GM18907 (cell line): ENCODE measurements at regions not wholly inside any gene's neighbourhood (a gene's known extent, or its start where the extent isn't known, plus 50 kb on each side); places are given as distances from the start of the nearest gene placed in this dataset.

Source experiments
- ATAC-seq: cut with Tn5 transposase; IDR thresholded peaks from one replicate; pipeline ENCODE4 v1.9.1; 2021; ENCODE audit warnings: mild to moderate bottlenecking, moderate library complexity; ENCODE audit not compliant: unreplicated experiment

- ATAC-seq: no peak
Observed at GRCh38 chr10:31647861-31648260, 280.8 kb downstream of the ARHGAP12 start.

- no peak for ATAC-seq
Observed at GRCh38 chr10:31646519-31646918, 282.1 kb downstream of the ARHGAP12 start.

DNA sequence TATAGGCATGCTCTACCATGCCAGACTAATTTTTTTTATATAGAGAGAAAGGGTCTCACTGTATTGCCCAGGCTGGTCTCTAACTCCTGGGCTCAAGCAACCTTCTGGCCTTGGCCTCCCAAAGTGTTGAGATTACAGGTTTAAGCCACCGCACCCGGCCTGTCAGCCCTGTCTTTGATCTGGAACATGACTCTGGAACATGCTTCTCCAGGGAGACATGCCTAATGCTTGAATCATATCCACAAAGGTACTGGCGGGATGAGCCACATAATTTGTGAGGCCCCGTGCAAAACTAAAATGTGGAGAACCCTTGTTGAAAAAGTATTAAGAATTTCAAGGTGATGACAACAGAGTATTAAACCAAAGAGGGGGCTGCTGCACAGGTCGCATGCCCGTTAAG lies 282.8 kb downstream of the ARHGAP12 start:
- no peak for ATAC-seq

DNA sequence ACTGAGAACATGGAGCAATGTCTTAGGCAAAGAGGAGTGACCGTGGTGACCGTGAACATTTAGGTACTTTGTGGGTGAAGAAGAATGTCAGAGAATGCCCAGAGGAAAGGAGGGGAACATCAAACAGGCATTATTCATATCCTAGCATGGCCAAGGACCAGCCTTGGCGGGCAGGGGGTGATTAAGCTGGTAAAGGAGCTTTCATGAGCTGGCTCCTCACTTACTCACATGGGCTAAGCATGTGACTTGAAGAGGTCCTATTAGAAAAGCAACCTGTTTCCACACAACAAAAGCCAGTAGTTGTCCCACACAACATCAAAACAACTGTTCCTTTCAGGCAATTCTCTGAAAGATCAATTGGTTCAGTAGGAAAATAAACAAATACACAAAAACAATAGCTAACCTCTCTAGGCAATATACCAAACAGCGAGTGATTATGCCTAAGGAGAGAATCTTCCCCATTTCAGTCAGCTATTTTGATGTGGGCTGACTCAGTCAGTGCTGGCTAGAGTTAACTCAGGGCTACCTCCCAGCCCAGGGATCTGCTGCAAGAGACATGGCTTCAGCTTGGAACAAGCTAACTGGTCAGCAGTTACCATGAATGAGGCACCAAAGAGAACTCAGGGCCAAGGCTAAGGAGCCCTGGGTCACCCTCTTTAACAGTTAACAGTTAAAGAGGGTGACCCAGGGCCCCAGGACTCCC lies 283.5 kb downstream of the ARHGAP12 start:
- no peak for ATAC-seq

DNA sequence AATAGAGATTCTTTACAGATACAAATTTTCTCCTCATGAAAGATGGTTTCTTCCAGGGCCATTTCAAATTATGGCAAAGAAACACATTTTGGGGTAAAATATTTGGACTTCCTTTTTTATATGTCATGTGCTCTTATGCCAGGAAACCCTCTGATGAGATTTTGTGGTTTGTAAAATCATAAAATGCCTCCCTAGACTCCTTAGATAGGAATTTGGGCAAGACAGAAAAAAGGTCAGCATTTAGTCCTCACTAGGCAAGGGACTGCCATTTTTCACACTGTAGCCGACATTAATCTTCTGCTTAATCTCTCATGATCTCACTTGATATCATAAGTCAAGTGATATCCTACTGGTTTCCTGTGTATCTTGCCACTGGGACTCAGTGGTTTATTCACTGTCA lies 286.4 kb downstream of the ARHGAP12 start:
- ATAC-seq: no peak

DNA sequence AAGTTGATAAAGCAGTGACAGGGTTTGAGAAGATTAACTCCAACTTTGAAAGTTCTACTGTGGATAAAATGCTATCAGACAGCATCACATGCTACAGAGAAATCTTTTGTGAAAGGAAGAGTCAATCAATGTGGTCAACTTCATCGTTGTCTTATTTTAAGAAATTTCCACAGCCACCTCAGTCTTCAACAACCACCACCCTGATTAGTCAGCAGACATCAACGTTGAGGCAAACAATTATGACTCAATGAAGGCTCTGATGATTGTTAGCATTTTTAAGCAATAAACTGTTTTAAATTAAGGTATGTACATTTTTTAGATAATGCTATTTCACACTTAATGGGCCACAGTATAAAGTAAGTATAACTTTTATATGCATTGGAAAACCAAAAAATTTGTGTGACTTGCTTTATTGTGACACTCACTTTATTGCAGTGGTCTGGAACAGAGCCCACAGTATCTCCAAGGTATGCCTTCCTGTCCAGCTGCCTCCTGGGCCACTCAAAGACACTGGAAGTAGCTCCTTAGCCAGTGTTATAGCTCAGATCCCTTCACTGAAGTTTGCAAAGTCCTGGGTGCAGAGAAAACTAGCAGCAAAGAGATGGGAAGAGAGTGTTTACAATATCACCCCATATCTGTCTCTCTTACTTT lies 293.1 kb downstream of the ARHGAP12 start:
- ATAC-seq: no peak

DNA sequence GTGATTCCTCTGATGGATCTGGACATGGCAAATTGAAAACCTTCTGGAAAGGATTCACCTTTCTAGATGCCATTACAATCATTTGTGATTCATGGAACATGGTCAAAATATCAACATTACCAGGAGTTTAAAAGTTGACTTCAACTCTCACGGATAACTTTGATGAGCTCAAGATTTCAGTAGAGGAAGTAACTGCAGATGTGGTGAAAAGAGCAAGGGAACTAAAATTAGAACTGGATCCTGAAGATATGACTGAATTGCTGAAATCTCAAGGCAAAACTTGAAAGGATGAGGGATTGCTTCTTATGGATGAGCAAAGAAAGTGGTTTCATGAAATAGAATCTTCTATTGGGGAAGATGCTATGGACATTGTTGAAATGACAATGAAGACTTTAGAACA lies 293.6 kb downstream of the ARHGAP12 start:
- ATAC-seq: no peak

DNA sequence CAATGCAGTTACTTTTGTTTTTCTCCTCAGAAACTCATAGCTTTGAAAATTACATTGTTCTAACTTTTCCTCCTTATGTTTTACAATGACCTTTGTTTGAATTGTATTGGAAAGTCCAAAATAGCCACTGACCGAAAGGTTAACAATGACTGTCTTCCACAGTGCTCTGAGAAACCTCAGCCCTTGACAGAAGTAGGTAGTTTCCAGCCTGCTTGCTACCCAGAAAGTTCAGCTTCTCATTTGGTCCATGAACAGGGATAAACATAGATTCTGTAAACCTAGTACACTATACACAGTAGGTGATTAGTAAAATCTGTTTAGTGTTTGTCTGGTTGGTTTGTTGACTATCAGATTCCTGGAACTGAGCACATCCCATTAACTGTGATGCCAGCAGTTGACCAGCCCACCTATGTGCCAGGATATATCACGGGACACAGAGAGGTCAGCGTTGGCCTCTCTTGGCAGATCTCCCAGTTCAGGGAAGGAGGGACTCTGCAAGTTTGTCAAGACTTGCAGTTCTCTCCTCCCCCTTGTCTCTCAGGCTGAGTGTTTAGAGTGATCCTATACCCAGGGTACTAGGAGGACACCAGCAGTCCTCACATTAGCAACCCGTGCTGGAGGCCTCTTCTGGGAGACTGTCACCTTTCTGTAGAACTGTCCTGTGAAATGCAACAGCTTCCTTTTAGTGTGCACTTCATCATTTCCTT lies 297.6 kb downstream of the ARHGAP12 start:
- ATAC-seq: no peak

DNA sequence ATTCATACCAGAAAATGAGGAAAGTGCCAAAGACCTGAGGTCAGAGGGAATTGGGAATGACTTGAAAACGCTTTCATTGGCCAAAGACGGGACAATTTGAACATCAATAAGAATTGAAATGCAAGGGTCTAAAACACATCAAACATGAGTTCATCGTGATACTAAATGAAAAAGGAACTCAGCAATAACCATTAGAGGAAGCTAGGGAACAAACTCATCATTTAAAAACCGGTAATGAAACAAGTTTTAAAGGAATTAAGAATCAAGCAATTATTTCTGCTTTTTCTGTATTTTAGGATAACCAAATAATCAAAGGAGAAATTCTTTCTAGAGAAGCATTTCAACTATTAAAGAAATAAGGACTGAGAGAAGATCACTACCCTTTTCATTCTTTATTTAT lies 303.1 kb downstream of the ARHGAP12 start:
- no peak for ATAC-seq

GRCh38 chr10:31624611-31625010 lies 304.0 kb downstream of the ARHGAP12 start:
- ATAC-seq: no peak

DNA sequence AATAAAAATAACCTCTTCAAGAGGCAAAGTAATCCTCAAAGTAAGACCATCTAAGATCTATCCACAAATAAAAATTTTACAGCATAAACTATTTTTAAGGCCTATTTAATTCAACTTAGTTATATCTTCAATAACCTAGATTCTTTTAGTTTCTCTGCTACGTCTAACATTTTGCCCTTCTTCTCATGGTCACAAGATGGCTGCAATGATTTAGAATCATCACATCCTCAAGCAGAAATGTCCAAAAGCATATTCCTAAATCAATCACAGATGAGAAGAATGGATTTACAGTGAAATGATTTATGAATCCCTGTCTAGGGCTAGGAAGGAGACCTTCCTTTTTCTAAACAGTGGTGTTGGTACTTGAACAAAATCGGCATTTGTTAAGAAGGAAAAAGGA lies 304.7 kb downstream of the ARHGAP12 start:
- no peak for ATAC-seq

DNA sequence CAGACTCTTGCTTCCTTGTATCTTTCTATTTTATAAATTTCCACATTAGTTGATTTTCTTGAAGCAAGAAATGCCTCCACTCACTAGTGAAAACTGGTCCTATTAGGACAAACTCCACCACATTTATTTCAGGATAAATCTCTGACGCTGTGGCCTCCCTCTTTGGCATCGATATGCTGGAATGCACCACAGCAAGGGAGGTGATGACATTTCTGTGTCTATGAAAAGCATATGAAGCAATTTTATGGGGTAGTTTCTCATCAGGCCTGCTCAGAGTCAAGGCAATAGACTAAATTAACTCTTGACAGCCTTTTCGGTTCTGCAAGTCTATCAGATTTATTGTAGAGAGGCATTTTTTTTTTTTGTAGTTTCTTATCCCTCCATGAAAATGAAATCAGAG lies 304.4 kb downstream of the ZEB1 start:
- no peak for ATAC-seq

GRCh38 chr10:31622978-31623377 lies 304.0 kb downstream of the ZEB1 start:
- no peak for ATAC-seq

DNA sequence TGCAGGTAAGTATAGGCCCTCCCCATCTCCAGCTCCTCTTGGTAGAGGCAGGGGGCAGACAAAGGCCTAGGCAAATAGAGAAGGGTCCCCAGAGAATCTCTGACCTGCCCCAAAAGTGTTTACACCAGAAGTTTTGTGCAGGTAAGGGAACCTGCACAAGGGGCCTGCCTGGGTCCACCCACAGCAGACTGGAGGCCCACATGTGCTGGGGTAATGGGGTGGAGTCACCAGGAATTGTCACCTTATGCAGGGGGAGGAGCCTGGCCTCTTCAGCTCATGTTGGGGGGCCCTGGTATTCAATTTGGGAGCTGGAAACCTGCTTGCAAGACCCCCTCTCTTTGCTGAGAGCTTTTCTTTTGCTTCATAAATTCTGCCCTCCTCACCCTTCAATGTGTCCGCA lies 302.7 kb downstream of the ZEB1 start:
- ATAC-seq: no peak

DNA sequence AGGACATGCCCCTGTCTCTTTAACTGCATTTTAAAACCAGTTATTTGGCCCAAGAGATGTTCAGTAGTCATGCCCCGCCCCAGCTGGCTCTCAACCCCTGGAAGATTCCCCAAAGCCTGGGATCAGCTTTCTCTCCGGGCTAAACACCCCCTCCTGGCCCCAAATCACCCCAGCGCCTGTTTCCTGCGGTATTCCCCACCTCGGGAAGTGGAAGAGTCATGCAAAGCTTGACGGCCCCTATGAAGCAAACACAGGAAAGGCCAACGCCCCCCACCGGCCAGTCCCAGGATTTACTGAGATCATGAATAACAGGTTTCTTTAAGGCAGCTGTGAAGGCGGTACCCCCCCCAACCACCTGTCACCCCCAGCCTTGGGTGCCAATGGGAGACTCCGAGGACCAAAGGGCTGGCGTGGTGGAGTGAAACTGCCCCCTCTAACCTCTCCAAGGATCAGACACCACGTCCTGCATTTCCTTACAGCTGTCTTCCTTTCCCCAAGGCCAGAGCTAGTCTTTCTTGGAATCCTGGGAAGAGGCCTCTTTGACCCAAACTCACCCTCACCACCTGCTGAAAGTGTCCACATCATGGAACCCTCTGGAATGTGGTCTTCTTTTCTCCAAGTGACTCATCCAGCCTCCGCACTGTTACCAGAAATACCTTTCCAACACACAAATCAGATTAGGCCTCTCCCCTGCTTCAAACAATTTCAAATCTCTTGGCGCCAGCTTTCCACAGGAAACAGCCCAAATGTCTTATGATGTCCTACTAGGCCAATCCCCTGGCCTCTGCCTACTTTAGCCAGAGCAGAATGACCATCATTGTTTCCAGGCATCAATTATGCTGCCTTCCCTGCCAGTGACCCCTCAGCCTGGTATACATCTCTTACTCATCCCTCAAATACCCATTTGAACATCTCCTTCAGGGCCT lies 301.5 kb downstream of the ZEB1 start:
- ATAC-seq: no peak

- no peak for ATAC-seq
Observed at GRCh38 chr10:31619531-31620061, 300.6 kb downstream of the ZEB1 start.

DNA sequence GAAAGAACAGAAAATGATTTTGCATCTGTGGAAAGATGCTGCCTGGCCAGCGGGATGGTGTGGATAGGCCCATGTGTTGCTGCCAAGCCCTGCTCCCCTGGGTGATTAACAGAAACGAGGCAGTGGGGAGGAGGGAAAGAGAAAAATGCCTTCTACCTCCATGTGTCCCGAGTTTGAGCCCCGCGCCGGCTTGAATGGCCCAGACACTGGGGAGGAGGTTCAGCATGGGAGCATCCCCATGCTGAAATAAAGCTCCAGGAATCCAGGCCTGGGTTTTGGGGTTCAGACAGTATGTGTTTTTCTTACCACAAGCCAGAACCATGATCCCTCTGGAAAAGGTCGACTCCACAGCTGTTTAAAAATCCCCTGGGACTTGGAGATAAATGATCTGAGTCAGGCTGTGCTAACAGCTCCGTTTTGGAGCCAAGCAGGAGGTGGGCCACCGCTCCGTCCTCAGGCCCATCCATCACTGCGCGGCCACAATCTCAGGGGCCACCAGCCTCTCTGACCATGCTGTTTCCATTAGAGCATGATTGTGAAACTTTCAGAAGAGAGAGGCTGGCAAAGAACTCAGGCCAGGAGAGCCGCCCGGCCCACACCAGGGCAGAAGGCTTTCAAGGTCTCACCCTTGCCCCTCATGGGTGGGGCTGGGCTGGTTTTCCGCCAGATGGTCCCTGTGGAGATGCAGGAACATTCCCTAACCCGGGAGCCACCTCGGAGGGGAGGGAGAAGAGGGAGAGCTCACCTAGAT lies 299.7 kb downstream of the ZEB1 start:
- ATAC-seq: no peak

DNA sequence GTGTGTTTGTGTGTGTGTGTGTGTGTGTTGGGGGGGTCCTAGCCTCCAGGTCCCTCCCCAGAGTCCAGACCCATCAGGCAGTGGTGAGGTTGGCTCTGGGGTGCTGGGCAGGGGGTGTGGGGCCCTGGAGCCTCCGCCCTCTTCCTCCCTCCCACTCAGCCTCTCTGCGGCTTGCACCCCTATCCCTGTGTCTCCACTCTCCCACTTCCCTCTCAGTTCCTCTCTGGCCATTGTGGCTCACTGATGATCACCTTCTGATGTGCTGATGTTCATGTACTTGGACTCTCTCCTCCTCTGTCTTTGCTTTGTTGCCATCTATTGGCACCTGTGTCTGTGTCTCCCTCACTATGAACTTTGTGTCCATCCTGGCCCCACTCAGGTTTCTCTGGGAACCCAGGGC lies 298.7 kb downstream of the ZEB1 start:
- ATAC-seq: no peak

DNA sequence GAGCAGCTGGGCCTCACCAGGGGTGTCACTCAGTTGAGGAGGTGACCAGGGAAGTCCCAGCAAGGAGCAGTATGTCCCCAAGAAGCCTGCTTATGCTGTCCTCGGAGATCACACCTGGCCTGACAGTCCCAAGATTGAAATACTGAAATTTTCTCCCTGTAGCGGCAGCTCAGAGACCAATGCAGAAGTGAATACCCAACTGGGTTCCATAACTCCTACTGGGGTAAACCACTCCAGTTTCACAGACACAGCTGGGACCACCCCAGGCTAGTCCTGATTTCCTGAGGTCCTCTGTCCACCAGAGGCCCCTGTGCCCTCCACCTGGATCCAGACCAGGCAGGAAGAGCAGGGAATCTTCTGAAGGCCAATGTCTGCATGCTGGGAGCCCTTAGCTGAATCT lies 298.1 kb downstream of the ZEB1 start:
- no peak for ATAC-seq

- ATAC-seq: no peak
Observed at GRCh38 chr10:31615129-31615528, 296.1 kb downstream of the ZEB1 start.
